SH-SY5Y (cell line): ENCODE measurements at regions not wholly inside any gene's neighbourhood (a gene's known extent, or its start where the extent isn't known, plus 50 kb on each side); places are given as distances from the start of the nearest gene placed in this dataset.

Source experiments
- GATA2 ChIP-seq: IDR thresholded peaks from 2 replicates; pipeline ENCODE4 v1.6.1; 2011; ENCODE audit warnings: mild to moderate bottlenecking, low read depth, low read length
- GATA3 ChIP-seq: IDR thresholded peaks from 2 replicates; pipeline ENCODE4 v1.6.1; 2011; ENCODE audit warnings: low read depth, mild to moderate bottlenecking, low read length, moderate library complexity

DNA sequence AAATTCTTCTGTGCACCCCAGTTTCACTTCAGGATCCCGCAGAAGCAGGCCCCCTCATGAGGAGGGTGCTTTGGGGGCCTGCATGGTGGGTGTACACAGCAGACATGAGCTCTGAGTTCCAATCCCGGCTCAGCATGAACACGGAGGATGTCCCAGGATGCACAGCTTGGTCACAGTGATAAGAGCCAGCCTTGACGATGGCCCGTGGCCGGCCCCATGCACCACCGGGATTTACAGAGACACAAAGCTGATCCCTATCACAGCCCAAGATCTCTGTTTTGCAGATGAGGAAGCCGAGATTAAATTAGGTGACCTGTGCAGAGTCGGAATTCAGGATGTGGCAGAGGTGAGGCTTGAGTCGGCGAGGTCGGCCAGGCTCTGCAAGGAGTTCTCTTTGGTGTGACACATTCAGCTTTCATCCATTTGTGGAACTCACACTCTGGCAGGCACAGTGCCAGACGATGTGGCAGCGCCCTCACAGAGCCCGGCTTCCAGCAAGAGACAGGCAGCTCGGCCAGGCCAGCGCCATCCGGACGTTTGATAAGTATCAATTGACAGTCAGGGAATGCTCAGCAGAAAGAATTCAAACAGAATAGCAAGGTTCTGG, 456.3 kb upstream of the MYT1L start:
- TF ChIP-seq GATA3 (no peak; the same call in 1 of the 2 replicates), GATA2 (peak; percentile 97)
